SJSA1 (cell line): ENCODE measurements at regions not wholly inside any gene's neighbourhood (a gene's known extent, or its start where the extent isn't known, plus 50 kb on each side); places are given as distances from the start of the nearest gene placed in this dataset.

Source experiments
- DNase-seq, 2 experiments: peaks; one replicate each; pipeline ENCODE4 v3.0.0-alpha.2; 2015 to 2020; ENCODE audit warnings: low spot score in 2 of 2, low read depth in 1 of 2
- H3K27ac ChIP-seq: fragments of 250-450 bp; sonication (Bioruptor Pico); 2 replicates; pipeline ENCODE4 v1.5.1; 2020; ENCODE audit warnings: mild to moderate bottlenecking, moderate library complexity
- H3K27me3 ChIP-seq: fragments of 250-450 bp; sonication (Bioruptor Pico); replicated peaks from 2 replicates; pipeline ENCODE4 v1.5.1; 2020; ENCODE audit warnings: mild to moderate bottlenecking, moderate library complexity
- H3K36me3 ChIP-seq: fragments of 250-450 bp; sonication (Bioruptor Pico); 2 replicates; pipeline ENCODE4 v1.5.1; 2020; ENCODE audit warnings: mild to moderate bottlenecking
- H3K4me1 ChIP-seq: fragments of 250-450 bp; sonication (Bioruptor Pico); replicated peaks from 2 replicates; pipeline ENCODE4 v1.6.1; 2021; ENCODE audit warnings: mild to moderate bottlenecking
- H3K4me3 ChIP-seq: fragments of 250-450 bp; sonication (Bioruptor Pico); 2 replicates; pipeline ENCODE4 v1.5.1; 2020; ENCODE audit warnings: mild to moderate bottlenecking
- H3K9me3 ChIP-seq: fragments of 250-450 bp; sonication (Bioruptor Pico); replicated peaks from 2 replicates; pipeline ENCODE4 v1.5.1; 2020; ENCODE audit warnings: mild to moderate bottlenecking

- Histone ChIP-seq H3K27me3 (no peaks in the 10 kb centered on the region), H3K27ac (no peak overlapping the region), H3K4me3 (no peak overlapping the region), H3K9me3 (no peaks in the 10 kb centered on the region; the same call in 1 of the 2 replicates), H3K36me3 (no peaks in the 10 kb centered on the region), H3K4me1 (peaks cover 22% of the 10 kb centered on the region)
- DNase-seq, result peak; percentile 44 to 64
Observed at GRCh38 chr19:28289295-28290063, 923.5 kb downstream of the UQCRFS1 start.

DNA sequence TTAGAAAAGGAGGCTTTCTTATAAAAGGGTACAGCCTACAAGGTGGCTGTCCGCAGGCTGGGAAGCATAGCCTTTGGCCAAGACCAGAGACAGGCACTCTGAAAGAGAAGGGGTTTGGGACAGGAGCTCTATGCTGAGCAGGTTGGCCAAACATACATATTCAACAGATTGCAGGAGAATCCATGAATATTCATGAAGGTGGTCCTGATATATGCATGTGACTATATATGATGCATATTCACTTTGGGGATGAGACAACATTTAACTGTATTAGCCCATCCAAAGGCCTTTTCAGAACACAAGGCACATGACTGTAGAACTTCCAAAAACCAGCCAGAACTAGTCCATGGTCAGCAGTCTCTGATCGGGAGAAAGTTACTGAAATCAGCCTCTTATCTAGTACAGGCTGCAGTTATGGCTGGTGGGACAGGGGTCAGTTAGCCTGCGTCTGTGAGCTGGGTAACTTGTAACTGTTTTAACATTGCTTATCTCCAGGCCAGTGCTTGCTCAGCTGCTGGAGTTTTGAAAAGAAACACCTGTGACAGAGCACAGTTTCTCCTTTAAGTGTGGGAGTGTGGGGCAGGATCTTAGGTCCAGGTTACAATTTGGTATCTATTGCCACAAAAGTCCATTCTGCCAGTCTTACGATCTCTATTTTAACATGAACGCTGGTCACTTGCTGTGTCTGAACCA, 924.2 kb downstream of the UQCRFS1 start:
- H3K36me3 ChIP-seq, result no peaks in the 10 kb centered on the region
- H3K4me3 ChIP-seq, result no peak overlapping the region
- H3K9me3 ChIP-seq, result no peaks in the 10 kb centered on the region; the same call in 1 of the 2 replicates
- peaks cover 16% of the 10 kb centered on the region for H3K4me1 ChIP-seq
- DNase-seq, result no peak
- no peak overlapping the region for H3K27ac ChIP-seq
- H3K27me3 ChIP-seq, result no peaks in the 10 kb centered on the region

GRCh38 chr19:28285917-28286316, 927.0 kb downstream of the UQCRFS1 start:
- Histone ChIP-seq H3K9me3 (no peaks in the 10 kb centered on the region; the same call in 1 of the 2 replicates), H3K27me3 (no peaks in the 10 kb centered on the region), H3K4me3 (no peak overlapping the region), H3K36me3 (no peaks in the 10 kb centered on the region), H3K4me1 (peaks cover 15% of the 10 kb centered on the region), H3K27ac (no peak overlapping the region)
- no peak for DNase-seq

GRCh38 chr19:28285078-28285477, 927.9 kb downstream of the UQCRFS1 start:
- Histone ChIP-seq H3K9me3 (no peaks in the 10 kb centered on the region; the same call in 1 of the 2 replicates), H3K27me3 (no peaks in the 10 kb centered on the region), H3K27ac (no peak overlapping the region), H3K4me1 (peaks cover 9% of the 10 kb centered on the region), H3K4me3 (no peak overlapping the region), H3K36me3 (no peaks in the 10 kb centered on the region)
- DNase-seq, result no peak

GRCh38 chr19:28284389-28284788, 928.6 kb downstream of the UQCRFS1 start:
- H3K4me3 ChIP-seq, result no peak overlapping the region
- H3K27ac ChIP-seq, result no peak overlapping the region
- H3K4me1 ChIP-seq, result peaks cover 6% of the 10 kb centered on the region; the same call in 1 of the 2 replicates
- no peaks in the 10 kb centered on the region for H3K36me3 ChIP-seq
- DNase-seq, result no peak
- no peaks in the 10 kb centered on the region for H3K27me3 ChIP-seq
- H3K9me3 ChIP-seq, result no peaks in the 10 kb centered on the region; the same call in 1 of the 2 replicates

DNA sequence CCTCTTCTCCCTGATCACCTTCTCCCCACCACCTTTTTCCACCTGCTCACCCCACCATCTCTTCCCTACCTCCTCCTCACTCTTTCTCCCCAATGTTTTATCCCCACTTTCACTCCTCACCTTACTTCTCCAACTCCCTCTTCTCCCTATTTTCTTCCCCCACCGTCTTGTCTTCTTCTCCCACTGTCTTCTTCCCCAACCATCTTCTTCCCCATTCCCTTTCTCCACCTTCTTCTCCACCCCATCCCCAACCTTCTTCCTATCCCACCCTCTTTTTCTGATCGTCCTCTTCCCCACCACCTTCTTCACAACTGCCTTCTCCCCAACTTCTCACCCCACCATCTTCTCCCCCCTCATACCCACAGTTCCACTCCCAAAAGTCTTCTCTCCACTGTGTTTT, 929.4 kb downstream of the UQCRFS1 start:
- no peaks in the 10 kb centered on the region; the same call in 1 of the 2 replicates for H3K9me3 ChIP-seq
- H3K27ac ChIP-seq, result no peak overlapping the region
- no peak for DNase-seq
- H3K4me1 ChIP-seq, result no peaks in the 10 kb centered on the region; the same call in 1 of the 2 replicates
- H3K36me3 ChIP-seq, result no peaks in the 10 kb centered on the region
- H3K27me3 ChIP-seq, result no peaks in the 10 kb centered on the region
- H3K4me3 ChIP-seq, result no peak overlapping the region

DNA sequence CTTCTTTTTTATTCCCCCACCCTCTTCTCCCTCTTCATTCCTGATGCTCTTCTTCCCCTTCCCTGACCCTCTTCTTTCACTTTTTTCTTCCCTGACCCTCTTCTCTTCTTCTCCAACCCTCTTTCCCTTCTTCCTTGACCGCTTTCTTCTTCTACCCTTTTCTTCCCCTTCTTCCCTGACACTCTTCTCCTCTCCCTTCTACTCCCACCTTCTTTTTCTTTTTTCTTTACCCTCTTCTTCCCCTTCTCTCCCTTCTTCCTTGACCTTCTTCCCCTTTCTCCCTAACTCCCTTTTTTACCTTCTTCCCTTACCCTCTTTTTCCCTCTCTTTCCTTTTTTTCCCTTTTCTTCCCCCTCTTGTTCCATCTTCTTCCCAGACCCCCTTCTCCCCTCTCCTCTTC, 931.3 kb downstream of the UQCRFS1 start:
- no peaks in the 10 kb centered on the region for H3K27me3 ChIP-seq
- no peak for DNase-seq
- H3K36me3 ChIP-seq, result no peaks in the 10 kb centered on the region
- no peaks in the 10 kb centered on the region for H3K9me3 ChIP-seq
- no peak overlapping the region for H3K27ac ChIP-seq
- no peak overlapping the region for H3K4me3 ChIP-seq
- no peaks in the 10 kb centered on the region for H3K4me1 ChIP-seq

GRCh38 chr19:28264556-28264955, 948.4 kb downstream of the UQCRFS1 start:
- Histone ChIP-seq H3K27me3 (no peaks in the 10 kb centered on the region), H3K36me3 (no peaks in the 10 kb centered on the region), H3K4me1 (no peaks in the 10 kb centered on the region), H3K9me3 (no peaks in the 10 kb centered on the region), H3K27ac (no peak overlapping the region), H3K4me3 (no peak overlapping the region)
- no peak for DNase-seq

DNA sequence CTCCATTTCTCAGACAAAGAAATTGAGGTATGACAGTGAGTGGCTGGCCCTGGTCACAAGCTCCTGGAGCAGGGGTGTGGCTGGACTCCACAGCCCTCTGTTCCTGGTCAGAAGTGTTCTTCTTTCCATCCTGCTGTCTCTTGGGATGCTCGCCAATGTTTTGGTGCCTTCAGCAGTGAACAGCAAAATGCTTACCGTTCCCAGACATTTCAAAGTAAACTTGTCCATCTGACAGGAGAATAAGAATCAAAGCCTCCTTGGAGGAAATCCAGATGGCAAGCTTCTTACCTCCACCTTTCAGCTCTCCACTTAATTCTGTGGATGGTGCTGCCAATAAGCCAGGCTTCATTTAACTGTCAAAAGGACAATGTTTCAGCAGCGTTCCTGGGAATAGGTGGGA, 954.1 kb downstream of the UQCRFS1 start:
- H3K36me3 ChIP-seq, result no peaks in the 10 kb centered on the region
- H3K4me3 ChIP-seq, result no peak overlapping the region
- no peaks in the 10 kb centered on the region for H3K4me1 ChIP-seq
- DNase-seq, result no peak
- no peak overlapping the region for H3K27ac ChIP-seq
- peaks cover 2% of the 10 kb centered on the region; the same call in 1 of the 2 replicates for H3K9me3 ChIP-seq
- H3K27me3 ChIP-seq, result no peaks in the 10 kb centered on the region

DNA sequence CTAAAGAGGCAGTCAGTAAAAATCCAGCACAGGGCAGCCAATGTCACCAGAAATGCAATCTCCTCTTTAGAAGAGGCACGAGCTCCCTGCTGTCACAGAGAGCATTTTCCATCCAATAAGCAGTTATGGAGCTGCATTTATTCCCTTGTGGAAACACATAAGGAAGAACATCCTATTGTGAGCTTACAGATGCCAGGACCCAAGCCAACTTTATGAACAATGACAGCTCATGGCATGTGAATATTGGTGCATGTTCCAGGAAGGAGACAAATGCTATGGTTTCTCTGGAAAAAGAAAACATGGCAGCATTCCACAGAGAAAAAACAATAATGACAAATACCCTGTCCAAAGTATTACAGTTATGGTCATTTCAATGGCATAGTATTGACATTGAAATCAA, 955.6 kb downstream of the UQCRFS1 start:
- no peaks in the 10 kb centered on the region for H3K27me3 ChIP-seq
- H3K36me3 ChIP-seq, result no peaks in the 10 kb centered on the region
- no peak for DNase-seq
- peaks cover 2% of the 10 kb centered on the region; the same call in 1 of the 2 replicates for H3K9me3 ChIP-seq
- no peak overlapping the region for H3K27ac ChIP-seq
- no peaks in the 10 kb centered on the region for H3K4me1 ChIP-seq
- no peak overlapping the region for H3K4me3 ChIP-seq

- H3K27me3 ChIP-seq, result no peaks in the 10 kb centered on the region
- H3K4me1 ChIP-seq, result no peaks in the 10 kb centered on the region
- H3K36me3 ChIP-seq, result no peaks in the 10 kb centered on the region
- no peaks in the 10 kb centered on the region for H3K9me3 ChIP-seq
- DNase-seq, result no peak
- H3K4me3 ChIP-seq, result no peak overlapping the region
- H3K27ac ChIP-seq, result no peak overlapping the region
Observed at GRCh38 chr19:28247243-28247642, 965.7 kb downstream of the UQCRFS1 start.

DNA sequence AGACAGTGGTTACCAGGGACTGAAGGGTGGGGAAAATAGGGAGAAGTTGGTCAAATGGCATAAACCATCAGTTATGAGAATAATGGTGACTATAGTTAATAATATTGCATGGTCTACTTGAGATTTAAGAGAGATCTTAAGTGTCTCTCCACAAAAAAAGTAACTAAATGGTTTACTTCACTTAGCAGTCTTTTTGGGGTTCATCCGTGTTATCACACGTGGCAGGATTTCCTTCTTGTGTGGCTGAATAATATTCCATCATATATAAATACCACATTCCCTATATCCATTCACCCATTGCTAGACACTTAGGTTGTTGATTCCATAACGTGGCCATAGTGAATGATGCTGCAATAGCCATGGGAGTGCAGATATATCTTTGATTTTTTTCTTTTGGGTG, 967.0 kb downstream of the UQCRFS1 start:
- DNase-seq, result no peak
- H3K9me3 ChIP-seq, result no peaks in the 10 kb centered on the region
- no peaks in the 10 kb centered on the region for H3K36me3 ChIP-seq
- no peaks in the 10 kb centered on the region for H3K27me3 ChIP-seq
- H3K27ac ChIP-seq, result no peak overlapping the region
- no peaks in the 10 kb centered on the region for H3K4me1 ChIP-seq
- H3K4me3 ChIP-seq, result no peak overlapping the region

- DNase-seq, result no peak
- no peaks in the 10 kb centered on the region for H3K9me3 ChIP-seq
- H3K27me3 ChIP-seq, result no peaks in the 10 kb centered on the region
- no peak overlapping the region for H3K27ac ChIP-seq
- no peak overlapping the region for H3K4me3 ChIP-seq
- no peaks in the 10 kb centered on the region for H3K36me3 ChIP-seq
- no peaks in the 10 kb centered on the region for H3K4me1 ChIP-seq
Observed at GRCh38 chr19:28244966-28245365, 968.0 kb downstream of the UQCRFS1 start.

DNA sequence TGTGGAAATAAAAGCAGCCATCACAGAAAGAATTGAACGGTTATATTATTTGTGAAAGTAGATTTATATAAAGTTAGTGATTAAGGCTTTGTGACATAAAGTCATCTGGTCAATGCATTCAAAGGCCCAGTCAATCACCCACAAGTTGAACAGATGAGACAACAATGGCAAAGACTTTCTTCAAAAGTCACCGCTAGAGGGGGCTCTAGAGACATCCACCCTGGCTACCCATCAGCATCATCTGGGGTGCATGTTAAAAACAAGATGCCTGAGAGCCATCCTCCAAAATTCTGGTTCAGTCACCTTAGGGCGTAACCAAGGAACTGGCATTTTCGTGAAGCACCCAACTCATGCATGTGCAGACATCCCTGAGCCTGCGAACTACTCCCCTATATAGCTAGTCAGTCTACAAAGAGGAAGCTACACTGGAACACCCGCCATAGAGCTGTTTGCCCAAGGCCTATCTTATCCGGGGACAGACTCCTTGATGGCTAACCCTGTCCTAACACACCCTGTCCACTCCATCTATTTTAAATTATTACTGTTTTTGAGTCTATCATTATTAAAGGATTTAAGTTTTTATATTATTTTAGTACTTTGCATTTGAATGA, 970.5 kb downstream of the UQCRFS1 start:
- Histone ChIP-seq H3K9me3 (no peaks in the 10 kb centered on the region), H3K4me3 (no peak overlapping the region), H3K27me3 (no peaks in the 10 kb centered on the region), H3K27ac (no peak overlapping the region), H3K36me3 (no peaks in the 10 kb centered on the region), H3K4me1 (no peaks in the 10 kb centered on the region)
- DNase-seq, result peak in 1 of 2 experiments; percentile 18
